ENCODE measurements at regions not wholly inside any gene's neighbourhood (a gene's known extent, or its start where the extent isn't known, plus 50 kb on each side); places are given as distances from the start of the nearest gene placed in this dataset.

DNA sequence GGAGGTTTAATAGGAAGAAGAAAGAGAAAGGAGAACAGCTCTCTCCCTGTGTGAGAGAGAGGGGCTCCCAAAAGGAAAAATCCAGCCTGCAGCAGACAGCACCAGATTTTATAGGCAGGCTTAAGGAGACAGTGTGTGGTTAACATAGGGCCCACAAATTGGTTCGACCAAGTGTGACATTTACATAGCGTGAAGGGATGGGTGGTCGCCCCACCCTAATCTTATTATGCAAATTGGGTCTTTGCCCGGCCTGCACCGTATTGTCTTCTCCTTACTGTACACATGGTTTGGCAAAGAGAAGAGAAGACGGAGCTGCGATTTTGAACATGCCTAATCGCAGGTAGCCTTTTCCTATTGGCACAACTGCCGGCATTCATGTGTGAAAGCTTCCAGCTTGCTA, 756.3 kb downstream of the NXPH1 start:
- TF ChIP-seq, protein P1, sequence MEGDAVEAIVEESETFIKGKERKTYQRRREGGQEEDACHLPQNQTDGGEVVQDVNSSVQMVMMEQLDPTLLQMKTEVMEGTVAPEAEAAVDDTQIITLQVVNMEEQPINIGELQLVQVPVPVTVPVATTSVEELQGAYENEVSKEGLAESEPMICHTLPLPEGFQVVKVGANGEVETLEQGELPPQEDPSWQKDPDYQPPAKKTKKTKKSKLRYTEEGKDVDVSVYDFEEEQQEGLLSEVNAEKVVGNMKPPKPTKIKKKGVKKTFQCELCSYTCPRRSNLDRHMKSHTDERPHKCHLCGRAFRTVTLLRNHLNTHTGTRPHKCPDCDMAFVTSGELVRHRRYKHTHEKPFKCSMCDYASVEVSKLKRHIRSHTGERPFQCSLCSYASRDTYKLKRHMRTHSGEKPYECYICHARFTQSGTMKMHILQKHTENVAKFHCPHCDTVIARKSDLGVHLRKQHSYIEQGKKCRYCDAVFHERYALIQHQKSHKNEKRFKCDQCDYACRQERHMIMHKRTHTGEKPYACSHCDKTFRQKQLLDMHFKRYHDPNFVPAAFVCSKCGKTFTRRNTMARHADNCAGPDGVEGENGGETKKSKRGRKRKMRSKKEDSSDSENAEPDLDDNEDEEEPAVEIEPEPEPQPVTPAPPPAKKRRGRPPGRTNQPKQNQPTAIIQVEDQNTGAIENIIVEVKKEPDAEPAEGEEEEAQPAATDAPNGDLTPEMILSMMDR (IDR thresholded peaks at IDR 0.05): no peak
- TF ChIP-seq POLR2A (IDR thresholded peaks at IDR 0.05): no peak
